HCT116 (cell line): ENCODE measurements at regions not wholly inside any gene's neighbourhood (a gene's known extent, or its start where the extent isn't known, plus 50 kb on each side); places are given as distances from the start of the nearest gene placed in this dataset.

Source experiments
- EGR1 ChIP-seq: IDR thresholded peaks from 2 replicates; pipeline ENCODE4 v1.6.1; 2012; ENCODE audit warnings: low read depth
- EZH2phosphoT487 ChIP-seq: fragments of 200-600 bp; IDR thresholded peaks from 2 replicates; pipeline ENCODE4 v1.6.1; 2018; ENCODE audit warnings: antibody characterized with exemption, borderline replicate concordance
- POLR2A ChIP-seq: IDR thresholded peaks from 2 replicates; pipeline ENCODE4 v1.7.0; 2011; ENCODE audit warnings: borderline replicate concordance; ENCODE audit not compliant: insufficient read depth, insufficient read length; ENCODE audit errors: extremely low read depth
- TF ChIP-seq, protein P1 (sequence below), 3 experiments: fragments of 200-600 bp in 1 of 3; sonication (generic) in 1 of 3; IDR thresholded peaks in 2 of 3; conservative IDR thresholded peaks in 1 of 3; 2 replicates each; pipeline ENCODE4 v1.5.1; 2012 to 2017; ENCODE audit warnings: low read depth in 2 of 3, low read length in 2 of 3, antibody characterized with exemption in 1 of 3, borderline replicate concordance in 1 of 3, control low read depth in 1 of 3, mild to moderate bottlenecking in 1 of 3, mixed read lengths in 1 of 3, mixed run types in 1 of 3, moderate library complexity in 1 of 3; ENCODE audit not compliant: insufficient read depth in 1 of 3
- TF ChIP-seq, protein P2 (sequence below): IDR thresholded peaks from 2 replicates; pipeline ENCODE4 v1.6.1; 2012

DNA sequence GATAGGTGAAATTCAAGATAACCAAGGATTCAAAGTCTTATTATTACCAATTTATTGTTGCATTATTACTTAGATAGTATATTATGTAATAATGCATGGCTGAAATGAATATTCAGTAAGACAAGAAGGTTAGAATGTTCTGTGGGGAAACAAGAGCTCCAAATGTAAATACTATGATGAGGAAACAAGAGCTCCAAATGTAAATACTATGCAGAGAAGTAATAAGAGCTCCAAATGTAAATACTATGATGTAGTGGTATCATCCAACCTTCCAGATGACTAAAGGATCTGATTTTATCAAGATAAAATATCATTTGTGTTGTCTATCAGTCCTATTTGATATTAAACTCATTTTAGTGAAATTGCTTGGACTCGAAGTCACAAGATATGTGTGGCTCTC is 82.2 kb upstream of the PCDH18 start:
- TF ChIP-seq, protein P1, sequence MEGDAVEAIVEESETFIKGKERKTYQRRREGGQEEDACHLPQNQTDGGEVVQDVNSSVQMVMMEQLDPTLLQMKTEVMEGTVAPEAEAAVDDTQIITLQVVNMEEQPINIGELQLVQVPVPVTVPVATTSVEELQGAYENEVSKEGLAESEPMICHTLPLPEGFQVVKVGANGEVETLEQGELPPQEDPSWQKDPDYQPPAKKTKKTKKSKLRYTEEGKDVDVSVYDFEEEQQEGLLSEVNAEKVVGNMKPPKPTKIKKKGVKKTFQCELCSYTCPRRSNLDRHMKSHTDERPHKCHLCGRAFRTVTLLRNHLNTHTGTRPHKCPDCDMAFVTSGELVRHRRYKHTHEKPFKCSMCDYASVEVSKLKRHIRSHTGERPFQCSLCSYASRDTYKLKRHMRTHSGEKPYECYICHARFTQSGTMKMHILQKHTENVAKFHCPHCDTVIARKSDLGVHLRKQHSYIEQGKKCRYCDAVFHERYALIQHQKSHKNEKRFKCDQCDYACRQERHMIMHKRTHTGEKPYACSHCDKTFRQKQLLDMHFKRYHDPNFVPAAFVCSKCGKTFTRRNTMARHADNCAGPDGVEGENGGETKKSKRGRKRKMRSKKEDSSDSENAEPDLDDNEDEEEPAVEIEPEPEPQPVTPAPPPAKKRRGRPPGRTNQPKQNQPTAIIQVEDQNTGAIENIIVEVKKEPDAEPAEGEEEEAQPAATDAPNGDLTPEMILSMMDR (IDR thresholded peaks at IDR 0.05 in 2 of 3, conservative IDR thresholded peaks at IDR 0.05 in 1 of 3; ENCODE audit: borderline replicate concordance in 1 of 3, insufficient read depth in 1 of 3, low read depth in 2 of 3, low read length in 2 of 3), result no peak
- TF ChIP-seq, protein P2, sequence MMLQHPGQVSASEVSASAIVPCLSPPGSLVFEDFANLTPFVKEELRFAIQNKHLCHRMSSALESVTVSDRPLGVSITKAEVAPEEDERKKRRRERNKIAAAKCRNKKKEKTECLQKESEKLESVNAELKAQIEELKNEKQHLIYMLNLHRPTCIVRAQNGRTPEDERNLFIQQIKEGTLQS, result no peak
- no peak for TF ChIP-seq POLR2A
- TF ChIP-seq EZH2phosphoT487, result no peak
- TF ChIP-seq EGR1, result no peak
